Body of pancreas (tissue), 4 donors: ENCODE measurements at regions not wholly inside any gene's neighbourhood (a gene's known extent, or its start where the extent isn't known, plus 50 kb on each side); places are given as distances from the start of the nearest gene placed in this dataset.

ENCODE experiments used
- POLR2A ChIP-seq, 3 donors: fragments of 450-650 bp; IDR thresholded peaks; one replicate each; pipeline ENCODE4 v1.6.1; 2016; ENCODE audit warnings: antibody characterized with exemption in 3 of 3, mild to moderate bottlenecking in 2 of 3
- TF ChIP-seq, protein P1 (sequence below), 7 experiments: fragments of 450-650 bp in 4 of 7; fragments of 200-600 bp in 3 of 7; sonication (generic) in 3 of 7; IDR thresholded peaks; one replicate each; pipeline ENCODE4 v1.5.1; 2016 to 2019; ENCODE audit warnings: antibody characterized with exemption in 7 of 7

DNA sequence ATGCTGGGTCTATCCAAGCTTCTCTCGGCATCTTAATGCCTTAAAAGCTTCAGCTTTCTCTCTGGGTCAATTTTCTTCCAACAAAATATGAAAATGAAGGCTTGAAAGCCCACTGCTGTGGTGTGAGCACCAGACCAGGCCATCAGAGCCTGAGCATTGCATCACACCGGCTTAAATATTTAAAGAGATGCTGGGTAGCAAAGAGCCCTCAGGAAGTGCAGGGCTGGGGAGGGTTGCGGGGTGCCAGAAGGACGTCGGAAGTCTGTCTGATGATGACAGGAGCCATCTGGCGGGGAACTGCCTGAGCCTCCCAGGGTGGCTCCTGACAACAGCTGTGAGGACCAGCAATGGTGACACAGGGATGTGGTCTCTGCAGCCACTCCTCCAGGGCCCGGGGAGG lies 185.5 kb downstream of the OLFM1 start:
- no peak for TF ChIP-seq POLR2A (IDR thresholded peaks at IDR 0.05)
- TF ChIP-seq, protein P1, sequence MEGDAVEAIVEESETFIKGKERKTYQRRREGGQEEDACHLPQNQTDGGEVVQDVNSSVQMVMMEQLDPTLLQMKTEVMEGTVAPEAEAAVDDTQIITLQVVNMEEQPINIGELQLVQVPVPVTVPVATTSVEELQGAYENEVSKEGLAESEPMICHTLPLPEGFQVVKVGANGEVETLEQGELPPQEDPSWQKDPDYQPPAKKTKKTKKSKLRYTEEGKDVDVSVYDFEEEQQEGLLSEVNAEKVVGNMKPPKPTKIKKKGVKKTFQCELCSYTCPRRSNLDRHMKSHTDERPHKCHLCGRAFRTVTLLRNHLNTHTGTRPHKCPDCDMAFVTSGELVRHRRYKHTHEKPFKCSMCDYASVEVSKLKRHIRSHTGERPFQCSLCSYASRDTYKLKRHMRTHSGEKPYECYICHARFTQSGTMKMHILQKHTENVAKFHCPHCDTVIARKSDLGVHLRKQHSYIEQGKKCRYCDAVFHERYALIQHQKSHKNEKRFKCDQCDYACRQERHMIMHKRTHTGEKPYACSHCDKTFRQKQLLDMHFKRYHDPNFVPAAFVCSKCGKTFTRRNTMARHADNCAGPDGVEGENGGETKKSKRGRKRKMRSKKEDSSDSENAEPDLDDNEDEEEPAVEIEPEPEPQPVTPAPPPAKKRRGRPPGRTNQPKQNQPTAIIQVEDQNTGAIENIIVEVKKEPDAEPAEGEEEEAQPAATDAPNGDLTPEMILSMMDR (IDR thresholded peaks at IDR 0.05), result no peak
